ENCODE measurements at regions not wholly inside any gene's neighbourhood (a gene's known extent, or its start where the extent isn't known, plus 50 kb on each side); places are given as distances from the start of the nearest gene placed in this dataset.

DNA sequence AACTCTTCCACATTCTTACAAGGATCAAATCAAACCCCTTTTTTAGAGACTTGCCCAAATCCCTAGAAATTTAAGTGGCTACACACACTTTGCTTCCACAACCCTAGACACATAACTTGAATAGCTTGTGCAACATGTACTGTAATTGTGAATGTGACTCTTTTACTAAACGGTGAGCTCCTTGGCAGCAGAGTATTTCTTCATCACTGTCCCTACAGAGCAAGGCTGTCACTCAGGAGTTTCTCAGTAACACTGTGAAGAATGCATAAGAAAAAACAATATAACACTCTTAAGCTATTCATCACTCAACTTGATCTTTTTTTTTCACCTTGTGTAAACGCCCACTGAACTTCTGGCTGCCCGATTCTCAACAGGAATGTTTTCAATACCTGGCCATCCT lies 53.8 kb upstream of the ADAMTS18 start:
- no peak for FAIRE-seq

GRCh38 chr16:77491091-77491490 lies 56.3 kb upstream of the ADAMTS18 start:
- no peak for DNase-seq (ENCODE audit: low read depth)
- FAIRE-seq: no peak
- Histone ChIP-seq H3K4me3 (ENCODE audit: low read depth, low read length) (no peak overlapping the region), H3K27me3 (ENCODE audit: control insufficient read depth, insufficient read depth, low read length) (no peaks in the 10 kb centered on the region), H3K36me3 (ENCODE audit: control insufficient read depth, insufficient read depth, low read length) (no peaks in the 10 kb centered on the region)
- TF ChIP-seq CTCF (IDR thresholded peaks at IDR 0.05; ENCODE audit: insufficient read depth, low read length, severe bottlenecking): no peak

More for the DNA sequence above, 53.8 kb upstream of the ADAMTS18 start:
- no peak for TF ChIP-seq CTCF (IDR thresholded peaks at IDR 0.05; ENCODE audit: insufficient read depth, low read length, severe bottlenecking)
- Histone ChIP-seq H3K36me3 (ENCODE audit: control insufficient read depth, insufficient read depth, low read length) (no peaks in the 10 kb centered on the region), H3K4me3 (ENCODE audit: low read depth, low read length) (no peak overlapping the region), H3K27me3 (ENCODE audit: control insufficient read depth, insufficient read depth, low read length) (no peaks in the 10 kb centered on the region)
- DNase-seq (ENCODE audit: low read depth): no peak

DNA sequence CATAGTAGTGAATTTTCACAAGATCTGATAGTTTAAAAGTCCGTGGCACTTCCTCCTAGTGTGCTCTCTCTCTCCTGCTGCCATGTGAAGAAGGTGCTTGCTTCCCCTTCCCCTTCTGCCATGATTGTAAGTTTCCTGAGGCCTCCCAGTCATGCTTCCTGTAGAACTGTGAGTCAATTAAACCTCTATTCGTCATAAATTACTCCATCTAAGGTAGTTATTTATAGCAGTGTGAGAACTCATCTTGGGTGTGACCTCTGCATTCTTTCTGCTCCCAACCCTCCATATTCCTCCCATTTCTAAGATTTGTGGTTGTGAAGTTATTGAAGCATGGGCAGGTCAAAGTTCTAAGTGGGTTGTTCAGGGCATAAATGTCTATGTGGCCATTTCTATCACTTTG lies 62.1 kb upstream of the ADAMTS18 start:
- TF ChIP-seq CTCF (IDR thresholded peaks at IDR 0.05; ENCODE audit: insufficient read depth, low read length, severe bottlenecking): no peak
- Histone ChIP-seq H3K27me3 (ENCODE audit: control insufficient read depth, insufficient read depth, low read length) (no peaks in the 10 kb centered on the region), H3K4me3 (ENCODE audit: low read depth, low read length) (no peak overlapping the region), H3K36me3 (ENCODE audit: control insufficient read depth, insufficient read depth, low read length) (no peaks in the 10 kb centered on the region)
- DNase-seq (ENCODE audit: low read depth) (no peak), FAIRE-seq (no peak)

DNA sequence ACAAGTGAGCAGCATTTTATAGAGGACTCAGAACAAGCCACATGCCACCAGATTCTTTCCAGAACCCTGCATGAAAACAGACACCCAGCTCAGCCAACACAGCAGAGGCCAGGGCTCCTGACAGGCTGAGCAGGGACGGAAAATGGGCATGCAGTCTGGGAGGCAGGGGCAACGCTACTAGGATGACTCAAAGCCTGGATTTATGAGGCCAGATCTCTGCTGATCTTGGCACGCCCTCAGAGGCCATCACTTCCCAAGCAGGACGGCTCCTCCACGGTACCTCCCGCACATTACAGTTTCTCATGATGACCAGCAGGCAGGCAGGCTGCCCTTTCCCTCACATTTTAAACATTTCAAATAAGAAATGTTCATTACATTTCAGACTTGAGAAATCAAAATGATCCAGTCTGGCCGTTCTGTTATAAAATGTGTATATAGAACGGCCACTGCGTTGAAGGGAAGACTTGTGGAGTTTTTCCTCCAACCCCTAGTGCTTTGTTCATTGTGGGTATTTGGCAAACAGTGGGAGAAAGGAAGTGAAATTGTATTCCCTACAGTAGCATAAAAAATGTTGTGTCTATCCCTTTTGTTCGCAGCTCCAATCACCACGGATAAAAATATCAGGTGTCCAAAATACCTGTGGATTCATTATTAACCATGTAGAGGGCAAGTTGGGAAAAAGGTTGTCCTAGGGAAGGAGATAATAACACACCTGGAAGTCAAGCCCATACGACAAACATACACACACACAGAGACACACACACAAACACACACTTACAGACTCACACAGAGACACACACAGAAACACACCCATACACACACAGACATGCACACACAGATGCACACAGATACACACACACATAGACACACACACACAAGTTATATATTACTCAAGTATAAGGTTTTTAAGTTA lies 64.8 kb upstream of the ADAMTS18 start:
- H3K36me3 ChIP-seq (ENCODE audit: control insufficient read depth, insufficient read depth, low read length): no peaks in the 10 kb centered on the region

DNA sequence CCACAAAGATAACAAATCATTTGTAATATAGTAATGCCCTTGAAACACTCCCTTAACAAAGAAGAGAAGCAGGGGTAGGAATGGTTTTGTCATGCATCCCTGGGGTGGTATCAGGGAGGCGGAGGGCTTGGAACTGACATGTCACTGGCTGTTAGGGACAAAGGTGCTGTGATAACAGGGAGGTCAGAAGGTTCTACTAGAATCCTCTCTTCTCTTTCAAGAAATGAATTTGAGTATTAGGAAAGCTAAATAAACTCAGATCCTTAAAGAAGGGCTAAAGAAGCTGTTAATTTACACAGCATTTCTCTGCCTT lies 65.4 kb upstream of the ADAMTS18 start:
- no peaks in the 10 kb centered on the region for H3K36me3 ChIP-seq (ENCODE audit: control insufficient read depth, insufficient read depth, low read length)
- FAIRE-seq (no peak), DNase-seq (ENCODE audit: low read depth) (no peak)
- TF ChIP-seq CTCF (IDR thresholded peaks at IDR 0.05; ENCODE audit: insufficient read depth, low read length, severe bottlenecking): no peak
- H3K4me3 ChIP-seq (ENCODE audit: low read depth, low read length): no peak overlapping the region
- no peaks in the 10 kb centered on the region for H3K27me3 ChIP-seq (ENCODE audit: control insufficient read depth, insufficient read depth, low read length)

More for the DNA sequence above, 64.8 kb upstream of the ADAMTS18 start:
- FAIRE-seq (no peak), DNase-seq (ENCODE audit: low read depth) (no peak)
- Histone ChIP-seq H3K27me3 (ENCODE audit: control insufficient read depth, insufficient read depth, low read length) (no peaks in the 10 kb centered on the region), H3K4me3 (ENCODE audit: low read depth, low read length) (no peak overlapping the region)
- TF ChIP-seq CTCF (IDR thresholded peaks at IDR 0.05; ENCODE audit: insufficient read depth, low read length, severe bottlenecking): no peak

Data from bronchial epithelial cell (primary cell).